HG03196 (cell line): ENCODE measurements at regions not wholly inside any gene's neighbourhood (a gene's known extent, or its start where the extent isn't known, plus 50 kb on each side); places are given as distances from the start of the nearest gene placed in this dataset.

Experiments
- ATAC-seq: cut with Tn5 transposase; IDR thresholded peaks from one replicate; pipeline ENCODE4 v1.9.1; 2021; ENCODE audit not compliant: unreplicated experiment

DNA sequence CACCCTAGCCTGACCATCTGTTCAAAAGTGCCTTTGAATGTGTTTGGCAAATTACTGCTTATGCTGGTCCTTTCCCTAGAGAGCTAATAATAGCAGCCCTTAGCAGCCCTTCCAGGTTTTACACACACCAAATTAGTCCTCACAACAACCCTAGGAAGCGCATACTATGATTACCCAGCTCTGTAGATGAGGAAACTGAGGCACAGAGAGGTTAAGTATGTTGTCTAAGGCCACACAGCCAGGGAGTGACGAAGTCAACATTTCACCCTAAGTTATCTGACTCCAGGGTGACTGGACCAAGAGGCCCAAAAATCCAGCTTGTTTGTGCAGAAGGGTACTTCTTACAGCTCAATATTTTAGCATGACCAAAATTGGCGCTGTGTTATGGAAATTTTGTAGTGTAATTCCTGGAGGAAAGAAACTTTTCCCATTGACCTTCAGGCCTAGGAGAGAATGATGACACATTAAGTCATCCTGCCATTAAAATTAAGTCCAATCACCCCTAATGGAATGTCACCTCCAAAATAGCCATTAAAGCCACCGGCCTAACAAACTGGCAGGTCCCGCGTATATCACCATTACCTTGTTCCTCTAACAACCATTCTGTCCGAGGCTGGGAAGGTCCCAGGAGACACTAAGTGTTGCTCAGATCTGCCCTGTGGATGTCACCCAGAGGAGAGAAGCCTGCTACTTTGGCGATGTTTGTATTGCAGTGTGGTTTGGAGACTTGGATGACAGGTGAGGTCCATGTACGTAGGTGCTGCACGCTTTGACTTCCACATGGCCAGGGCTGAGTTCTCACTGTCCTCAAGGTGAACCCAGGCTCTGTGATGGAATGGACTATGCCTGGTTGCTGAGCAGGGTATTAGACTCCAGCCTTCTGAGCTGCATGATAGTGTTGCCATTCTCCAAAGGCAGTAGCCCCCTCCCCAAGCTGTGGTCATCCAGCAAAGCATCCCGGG is 258.3 kb downstream of the TOMM20 start:
- ATAC-seq, result no peak

DNA sequence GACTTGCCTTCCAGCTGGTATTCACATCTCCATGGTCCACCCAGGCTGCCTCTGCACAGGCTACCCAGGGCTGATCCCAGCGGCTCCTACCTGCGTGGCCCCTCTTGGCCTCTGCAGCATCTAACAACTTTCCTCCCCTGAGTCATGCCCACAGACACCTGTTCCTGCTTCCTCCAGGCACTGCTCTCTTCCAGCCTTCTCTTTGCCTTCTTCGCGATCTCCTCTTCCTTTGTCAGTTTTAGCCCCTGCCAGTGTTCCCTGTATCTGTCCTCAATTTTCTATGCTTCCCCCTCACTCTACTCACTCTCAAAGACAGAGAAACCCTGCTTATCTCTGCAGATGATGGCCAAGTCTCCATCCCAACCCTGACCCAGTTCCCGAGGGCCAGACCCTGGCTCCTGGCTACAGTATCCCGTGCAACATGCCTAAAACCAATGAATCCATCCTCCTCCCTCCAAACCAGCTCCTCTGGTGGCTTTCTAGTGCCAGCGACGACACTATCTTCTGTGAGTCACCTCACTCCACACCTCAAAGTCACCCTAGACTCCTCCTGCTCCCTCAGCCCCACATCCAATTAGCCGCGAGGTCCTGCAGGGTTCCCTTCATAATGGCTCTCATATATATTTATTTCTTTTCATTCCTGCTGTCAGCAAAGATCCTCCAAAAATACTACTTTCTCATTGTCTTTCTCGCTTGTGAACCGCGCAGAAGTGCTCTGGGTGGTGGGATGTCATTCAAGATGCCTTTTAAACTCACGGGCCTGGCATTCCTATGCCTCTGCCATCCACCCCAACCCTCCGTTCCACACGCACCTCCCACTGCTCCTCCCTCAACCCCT is 259.2 kb downstream of the TOMM20 start:
- no peak for ATAC-seq

DNA sequence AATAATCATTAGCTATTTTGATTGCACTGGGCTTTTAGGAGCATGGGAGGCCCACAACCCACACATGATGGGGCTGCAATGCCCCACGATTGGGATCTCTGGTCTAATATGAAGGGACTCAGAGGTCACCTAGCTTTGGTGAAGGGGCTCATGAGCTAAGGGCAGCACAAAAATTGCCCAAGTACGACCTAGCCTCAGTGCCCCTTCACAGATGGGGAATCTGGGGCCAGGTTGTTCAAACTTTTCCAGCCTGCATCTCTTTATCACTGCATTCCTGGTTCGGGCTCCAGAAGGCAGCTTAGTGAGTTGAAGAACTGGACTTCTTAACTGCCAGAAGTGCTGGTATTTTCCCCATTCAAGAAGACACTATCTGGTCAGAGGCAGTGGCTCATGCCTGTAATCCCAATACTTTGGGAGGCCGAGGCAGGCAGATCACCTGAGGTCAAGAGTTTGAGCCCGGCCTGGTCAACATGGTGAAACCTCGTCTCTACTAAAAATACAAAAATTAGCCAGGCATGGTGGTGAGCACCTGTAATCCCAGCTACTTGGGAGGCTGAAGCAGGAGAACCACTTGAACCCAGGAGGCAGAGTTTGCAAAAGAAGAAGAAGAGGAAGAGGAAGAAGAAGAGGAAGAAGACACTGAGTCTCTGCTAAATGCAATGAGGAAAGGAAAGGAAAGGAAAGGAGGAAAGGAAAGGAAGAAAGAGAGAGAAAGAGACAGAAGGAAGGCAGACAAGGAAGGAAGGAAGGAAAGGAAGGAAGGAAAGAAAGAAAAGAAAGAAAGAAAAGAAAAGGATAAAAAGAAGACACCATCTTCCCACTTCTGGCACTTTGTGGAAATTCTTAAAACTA is 258.5 kb upstream of the IRF2BP2 start:
- ATAC-seq, result no peak

DNA sequence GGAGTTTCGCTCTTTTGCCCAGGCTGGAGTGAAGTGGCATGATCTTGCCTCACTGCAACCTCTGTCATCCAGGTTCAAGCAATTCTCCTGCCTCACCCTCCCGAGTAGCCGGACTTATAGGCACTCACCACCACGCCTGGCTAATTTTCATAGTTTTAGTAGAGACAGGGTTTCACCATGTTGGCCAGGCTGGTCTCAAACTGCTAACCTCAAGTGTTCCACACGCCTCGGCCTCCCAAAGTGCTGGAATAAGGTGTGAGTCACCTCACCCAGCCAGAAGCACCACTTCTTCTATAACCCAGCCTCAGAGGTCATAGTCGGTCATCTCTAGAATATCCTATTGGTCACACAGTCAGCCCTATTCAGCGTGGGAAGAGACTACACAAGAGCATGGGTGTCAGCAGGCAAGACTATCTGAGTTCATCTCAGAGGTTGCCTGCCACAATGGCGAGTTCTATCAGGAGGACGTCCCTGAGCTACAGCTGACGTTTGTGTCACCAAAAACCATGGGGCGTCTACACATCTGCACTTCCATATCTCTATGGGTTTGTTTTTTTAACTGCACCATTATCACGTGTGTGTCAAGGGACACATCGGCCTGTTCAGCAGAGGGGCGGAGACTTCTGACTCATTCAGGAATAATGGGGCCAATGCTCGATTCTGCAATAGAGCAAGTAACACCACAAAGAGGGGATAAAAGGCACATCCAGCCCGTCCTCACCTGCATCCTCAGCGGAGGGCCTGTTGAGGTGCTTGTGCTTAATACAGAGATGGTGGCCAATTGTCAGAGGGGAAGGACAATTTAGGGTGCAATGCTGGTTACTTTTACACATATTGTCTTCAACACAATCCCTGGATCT is 256.3 kb upstream of the IRF2BP2 start:
- no peak for ATAC-seq

DNA sequence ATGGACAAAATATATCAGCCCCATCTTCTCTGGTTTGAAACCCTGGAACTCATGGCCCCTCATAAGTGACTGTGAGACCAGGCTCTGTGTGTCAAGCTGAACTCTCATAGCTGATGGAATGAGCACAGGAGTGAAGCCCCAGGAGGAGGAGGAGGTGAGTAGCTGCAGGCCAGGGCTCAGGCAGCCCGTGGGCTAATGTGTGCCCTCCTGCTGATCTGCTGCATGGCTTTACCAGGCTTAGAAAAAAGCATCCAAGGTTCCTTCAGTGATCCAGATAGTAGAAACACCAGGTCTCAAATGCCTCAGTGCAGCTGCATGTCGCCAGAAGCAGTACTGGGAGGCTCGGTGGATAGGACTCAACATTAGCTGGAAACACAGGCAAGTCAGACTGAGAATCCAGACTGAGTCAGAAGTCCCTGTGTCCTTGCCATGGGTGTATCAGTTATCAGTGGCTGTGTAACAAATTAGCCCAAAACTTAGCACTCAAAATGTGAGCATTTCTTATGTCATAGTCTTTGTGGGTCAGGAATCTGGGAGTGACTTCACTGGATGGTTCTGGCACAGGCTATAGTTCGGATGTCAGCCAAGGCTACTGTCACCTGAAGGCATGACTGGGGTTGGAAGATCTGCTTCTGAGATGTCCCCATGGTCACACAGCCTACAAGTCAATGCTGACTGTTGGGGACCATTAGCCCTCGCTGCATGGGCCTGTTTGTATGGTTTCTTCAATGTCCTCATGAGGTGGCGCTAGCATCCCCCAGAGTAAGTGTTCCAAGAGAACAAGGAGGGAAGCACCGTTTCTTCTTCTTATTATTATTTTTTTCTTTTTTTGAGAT is 255.4 kb upstream of the IRF2BP2 start:
- no peak for ATAC-seq

DNA sequence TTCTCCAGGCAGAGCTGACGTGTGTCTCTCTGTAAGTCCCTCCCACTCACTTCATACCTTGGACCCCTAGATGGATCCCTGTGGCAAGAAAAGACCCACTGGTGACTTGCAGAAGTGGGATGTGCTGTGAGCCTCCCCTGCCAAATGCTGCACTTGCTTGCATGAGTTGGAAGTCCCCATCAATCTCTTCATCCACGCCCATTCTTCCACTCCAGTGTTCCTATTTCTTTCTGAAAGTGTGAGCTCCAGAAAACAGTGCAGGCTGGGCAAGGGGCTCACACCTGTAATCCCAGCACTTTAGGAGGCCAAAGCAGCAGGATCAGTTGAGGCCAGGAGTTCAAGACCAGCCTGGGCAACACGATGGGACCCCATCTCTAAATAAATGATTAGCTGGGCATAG is 254.1 kb upstream of the IRF2BP2 start:
- ATAC-seq, result no peak

DNA sequence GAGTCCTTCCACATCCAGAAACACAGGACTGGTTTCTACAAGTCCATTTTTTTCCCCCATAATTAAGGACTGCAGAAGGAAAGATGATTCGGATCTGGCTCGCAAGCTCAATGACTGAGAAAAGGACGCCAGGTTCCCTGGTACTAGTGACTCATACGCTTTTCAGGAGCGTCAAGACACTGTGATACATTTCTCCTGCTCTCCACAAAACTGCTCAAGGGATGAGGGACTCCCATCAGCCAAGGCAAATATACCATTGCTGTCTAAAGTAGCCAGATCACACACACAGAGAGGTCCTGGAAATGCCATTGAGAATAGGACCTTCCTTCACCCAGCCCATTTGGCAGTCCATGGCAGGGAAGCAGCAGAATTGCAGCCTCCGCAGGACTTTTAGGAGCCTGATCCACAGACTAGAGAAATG is 253.6 kb upstream of the IRF2BP2 start:
- ATAC-seq, result no peak

DNA sequence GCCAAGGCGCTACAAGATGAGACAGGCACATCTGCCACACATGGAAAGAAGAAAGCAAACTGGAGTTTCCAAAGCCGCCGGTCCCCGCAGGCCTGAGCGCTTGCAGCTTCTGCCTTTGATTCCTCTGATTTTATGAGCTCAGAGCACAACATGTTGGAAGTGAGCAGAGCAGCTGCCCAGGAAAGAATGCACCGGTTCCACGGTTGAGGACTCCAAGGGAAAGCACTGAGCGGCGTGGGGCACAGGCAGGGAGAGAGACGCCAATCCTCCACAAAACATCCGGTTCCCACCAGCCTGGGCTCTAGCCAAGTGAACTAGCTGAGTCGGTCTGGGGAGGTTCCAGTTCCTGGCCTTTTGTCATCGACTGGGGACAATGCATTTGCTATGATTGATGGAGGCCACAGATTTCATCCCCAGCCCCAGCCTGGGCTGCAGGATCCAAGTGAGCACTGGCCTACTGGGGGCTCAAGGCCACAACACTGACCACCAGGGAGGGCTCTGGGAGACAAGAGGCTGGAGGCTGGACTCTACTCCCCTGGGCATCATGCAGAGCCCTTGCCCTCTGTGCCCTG is 253.1 kb upstream of the IRF2BP2 start:
- ATAC-seq, result no peak

DNA sequence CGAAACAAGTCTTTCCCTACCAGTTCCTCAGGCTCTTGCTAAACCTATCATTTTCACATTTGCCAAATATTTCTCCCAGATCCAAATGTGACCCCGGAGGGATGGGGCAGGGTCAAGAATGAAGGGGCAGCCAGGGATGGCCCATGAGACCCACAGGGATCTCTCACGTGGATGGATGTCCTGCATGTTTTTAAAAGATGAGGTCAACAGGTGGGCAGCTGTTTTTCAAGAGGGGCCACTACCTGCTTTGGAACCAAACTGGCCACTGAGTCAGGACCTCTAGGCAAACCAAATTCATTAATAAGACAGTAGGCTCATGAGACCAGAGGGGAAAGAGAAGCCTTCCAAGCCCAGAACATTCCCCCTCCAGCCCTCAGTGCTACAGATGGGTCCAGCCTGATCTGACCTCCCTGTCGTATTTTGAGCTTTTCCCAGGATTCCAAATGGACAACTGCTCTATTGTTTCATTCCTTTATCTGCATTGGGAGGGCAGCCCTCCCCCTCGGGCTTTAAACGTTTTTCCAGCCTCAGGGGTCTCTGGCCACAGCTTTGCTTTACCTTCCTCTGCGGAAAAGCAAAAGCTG is 252.5 kb upstream of the IRF2BP2 start:
- ATAC-seq, result no peak

DNA sequence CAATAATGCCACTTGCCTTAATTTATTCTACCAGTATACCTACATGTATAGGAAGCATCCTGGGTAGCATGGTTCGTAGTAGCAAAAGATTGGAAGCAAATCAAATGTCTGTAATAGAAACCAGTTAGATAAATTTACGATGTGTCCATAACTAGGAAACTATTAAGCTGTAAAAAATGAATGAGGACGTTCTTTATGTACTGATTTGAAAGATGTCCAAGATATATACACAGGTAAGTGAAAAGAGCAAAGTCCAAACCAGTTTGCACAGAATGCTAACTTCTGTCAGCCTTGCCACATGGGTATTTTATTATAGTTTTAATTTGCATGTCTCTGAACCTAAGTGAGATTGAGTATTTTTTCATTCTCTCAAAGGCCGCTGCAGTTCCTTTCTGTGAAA is 251.8 kb upstream of the IRF2BP2 start:
- no peak for ATAC-seq

DNA sequence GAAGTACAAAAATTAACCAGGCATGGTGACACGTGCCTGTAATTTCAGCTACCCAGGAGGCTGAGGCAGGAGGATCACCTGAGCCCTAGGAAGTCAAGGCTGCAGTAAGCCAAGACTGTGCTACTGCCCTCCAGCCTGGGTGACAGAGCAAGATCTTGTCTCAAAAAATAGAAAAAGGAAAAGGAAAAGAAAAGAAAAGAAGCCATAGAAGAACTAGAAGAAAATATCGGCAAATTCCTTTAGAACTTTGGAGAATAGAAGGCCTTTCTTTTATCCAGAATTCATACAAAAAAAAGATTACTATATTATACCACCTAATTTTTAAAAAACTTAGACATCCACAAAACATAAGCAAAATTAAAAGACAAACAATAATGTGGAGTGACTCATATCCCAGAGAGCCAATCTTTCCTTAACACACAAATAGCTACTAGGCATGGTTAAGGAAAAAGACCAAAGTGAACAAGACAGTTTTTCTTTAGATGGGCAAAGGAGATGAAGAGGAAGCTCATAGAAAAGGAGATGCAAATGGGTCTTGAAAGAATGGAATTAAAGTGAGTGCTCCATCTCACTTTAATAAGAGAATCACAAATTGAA is 251.1 kb upstream of the IRF2BP2 start:
- no peak for ATAC-seq

DNA sequence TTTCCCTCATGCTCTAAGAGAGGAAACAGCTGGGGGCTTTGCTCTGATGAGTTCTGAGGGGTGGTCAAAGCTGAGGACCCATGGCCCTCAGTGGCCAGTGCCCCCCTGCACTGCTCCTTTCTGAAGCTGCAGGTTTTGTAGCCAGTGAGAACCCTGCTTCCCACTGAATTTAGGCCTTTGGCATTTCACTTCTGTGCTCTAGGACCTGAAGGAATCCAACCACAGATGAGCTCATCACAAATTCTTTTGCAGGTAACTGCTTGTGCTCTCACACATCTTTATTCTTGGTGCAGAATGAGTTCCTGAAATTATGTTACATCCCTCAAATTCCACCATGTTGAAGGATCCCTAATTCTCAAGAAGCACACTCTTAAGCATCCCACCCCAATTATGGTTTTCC is 248.7 kb upstream of the IRF2BP2 start:
- ATAC-seq, result no peak

DNA sequence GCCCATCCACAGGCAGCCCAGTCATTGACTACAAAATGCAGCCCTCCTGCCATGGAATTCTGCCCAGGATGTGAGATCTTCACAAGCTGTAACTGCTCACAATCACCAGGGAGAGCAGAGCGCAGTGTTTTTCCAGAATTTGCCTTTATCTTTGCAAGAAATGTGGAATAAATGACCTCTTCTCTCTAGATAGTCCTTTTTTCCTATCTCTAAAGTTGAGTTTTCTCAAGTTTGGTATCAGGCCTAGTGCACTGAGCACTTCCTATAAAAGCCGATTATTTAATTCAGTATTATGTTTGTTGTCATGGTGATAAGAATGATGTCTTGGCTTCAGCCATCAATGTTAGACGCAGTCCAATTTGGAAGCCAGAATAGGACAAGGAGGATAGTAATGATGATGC is 246.9 kb upstream of the IRF2BP2 start:
- no peak for ATAC-seq

DNA sequence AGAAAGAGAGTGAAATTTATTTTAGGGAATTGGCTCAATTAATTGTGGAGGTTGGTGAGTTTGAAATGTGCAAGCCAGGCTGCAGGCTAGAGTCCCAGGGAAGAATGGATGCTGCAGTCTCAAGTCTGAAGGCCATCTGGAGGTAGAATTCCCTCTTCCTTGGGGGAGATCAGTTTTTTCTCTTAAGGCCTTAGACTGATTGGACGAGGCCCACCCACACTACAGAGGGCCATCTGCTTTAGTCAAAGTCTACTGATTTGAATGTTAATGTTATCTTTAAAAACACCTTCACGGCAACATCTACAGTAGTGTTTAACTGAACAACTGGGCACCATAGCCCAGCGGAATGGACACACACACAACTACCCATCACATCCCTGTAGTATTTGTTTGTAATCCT is 245.9 kb upstream of the IRF2BP2 start:
- no peak for ATAC-seq

DNA sequence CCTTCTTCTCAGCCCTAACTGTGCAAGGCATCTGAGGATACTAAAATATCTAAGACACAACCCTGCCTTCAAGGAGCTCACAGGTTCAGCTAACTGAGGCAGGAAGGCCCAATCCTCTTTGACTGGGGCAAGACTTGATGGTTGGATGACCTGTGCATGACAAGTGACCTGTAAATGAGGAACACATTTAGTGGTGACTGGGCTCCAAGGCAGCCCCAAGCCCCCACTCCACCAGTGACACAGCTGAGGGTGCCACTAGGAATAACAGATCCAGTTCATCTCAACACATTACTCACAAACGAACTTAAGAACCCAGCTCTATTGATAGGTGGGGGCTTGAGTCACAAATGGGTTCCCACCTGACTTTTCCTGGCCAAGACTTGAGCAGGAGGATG is 244.7 kb upstream of the IRF2BP2 start:
- ATAC-seq, result no peak

DNA sequence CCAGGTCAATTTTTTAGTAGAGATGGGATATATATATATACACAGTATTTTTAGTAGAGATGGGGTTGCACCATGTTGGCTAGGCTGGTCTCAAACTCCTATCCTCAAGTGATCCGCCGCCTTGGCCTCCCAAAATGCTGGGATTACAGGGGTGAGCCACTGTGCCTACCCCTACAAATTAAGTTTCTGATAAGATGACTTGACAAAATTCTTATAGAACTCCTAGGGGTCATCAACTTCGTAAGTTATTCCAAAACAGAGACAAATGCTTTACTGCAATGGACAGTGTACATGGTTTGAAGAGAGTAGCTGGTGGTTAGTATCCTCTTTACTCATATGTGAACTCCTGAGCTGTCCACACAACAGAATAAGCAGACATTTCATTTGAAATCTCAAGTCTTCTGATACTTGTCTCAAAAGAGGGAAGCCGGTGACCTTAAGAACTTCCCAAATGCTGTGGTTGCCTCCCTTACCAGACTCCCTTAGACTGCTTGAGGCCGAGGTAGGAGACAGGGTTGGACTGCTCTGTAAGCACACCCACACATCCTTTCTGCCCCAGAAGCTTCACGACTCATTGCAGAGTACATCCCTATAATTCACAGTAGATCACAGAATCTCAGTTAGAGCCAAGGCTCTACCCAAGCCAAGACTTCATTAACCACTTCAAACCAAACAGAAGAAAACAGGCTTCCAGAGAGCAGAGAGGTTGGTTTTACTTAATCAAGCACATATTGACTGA is 244.1 kb upstream of the IRF2BP2 start:
- ATAC-seq, result no peak

DNA sequence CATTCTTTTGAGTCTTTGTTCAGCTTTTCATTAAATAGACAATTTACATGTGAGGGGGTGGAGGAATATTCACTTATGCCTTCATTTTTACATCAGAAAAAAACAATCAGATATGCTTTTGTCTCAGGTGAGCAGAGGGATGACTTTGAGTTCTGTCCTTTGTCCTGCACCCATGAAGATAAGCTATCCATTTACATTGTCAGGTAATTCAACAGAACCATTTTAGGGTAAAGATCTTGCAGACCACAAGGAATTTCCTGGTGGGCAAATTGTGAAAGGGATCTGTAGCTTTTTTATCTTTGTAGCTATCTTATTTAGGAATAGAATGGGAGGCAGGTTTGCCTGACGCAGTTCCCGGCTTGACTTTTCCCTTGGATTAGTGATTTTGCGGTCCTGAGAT is 242.7 kb upstream of the IRF2BP2 start:
- ATAC-seq, result no peak
